Erythroblast (primary cell): ENCODE measurements at regions not wholly inside any gene's neighbourhood (a gene's known extent, or its start where the extent isn't known, plus 50 kb on each side); places are given as distances from the start of the nearest gene placed in this dataset.

Experiments used
- GATA1 ChIP-seq: IDR thresholded peaks from 2 replicates; pipeline ENCODE4 v1.6.1; 2011; ENCODE audit warnings: low read depth, mild to moderate bottlenecking, control low read depth, low read length, moderate library complexity
- POLR2A ChIP-seq: IDR thresholded peaks from 2 replicates; pipeline ENCODE4 v1.6.1; 2011; ENCODE audit warnings: mild to moderate bottlenecking, low read length

DNA sequence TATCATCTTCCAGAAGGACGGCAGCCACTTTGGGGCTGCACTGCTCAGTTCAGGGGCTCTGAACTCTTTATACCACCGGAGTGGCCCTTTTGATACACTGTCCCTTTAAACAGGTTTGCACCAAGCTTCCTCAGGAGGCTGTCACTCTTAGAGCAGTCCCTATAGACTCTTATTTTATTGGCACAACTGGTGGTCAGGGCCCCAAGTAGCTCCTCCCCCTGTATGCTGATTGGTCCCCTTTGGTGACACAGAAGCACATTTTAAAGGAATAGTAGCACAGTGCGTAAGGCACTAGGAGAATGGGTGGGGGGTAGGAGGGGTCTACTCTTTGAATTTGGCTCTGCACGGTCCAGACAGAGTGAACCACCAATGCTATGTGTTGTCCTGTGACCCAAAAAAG lies 122.6 kb upstream of the MLN start:
- TF ChIP-seq POLR2A (no peak), GATA1 (no peak)
